HEK293T (cell line): ENCODE measurements at regions not wholly inside any gene's neighbourhood (a gene's known extent, or its start where the extent isn't known, plus 50 kb on each side); places are given as distances from the start of the nearest gene placed in this dataset.

Experiments
- BHLHE40 ChIP-seq: fragments of 450-650 bp; IDR thresholded peaks from 2 replicates; pipeline ENCODE4 v1.6.1; 2016; ENCODE audit warnings: mild to moderate bottlenecking, moderate library complexity, borderline replicate concordance
- FOXK2 ChIP-seq: fragments of 450-650 bp; IDR thresholded peaks from 2 replicates; pipeline ENCODE4 v1.6.1; 2016; ENCODE audit warnings: mild to moderate bottlenecking
- SP1 ChIP-seq: fragments of 450-650 bp; IDR thresholded peaks from 2 replicates; pipeline ENCODE4 v1.6.1; 2017
- SUZ12 ChIP-seq: fragments of 450-650 bp; IDR thresholded peaks from 2 replicates; pipeline ENCODE4 v1.6.1; 2016; ENCODE audit warnings: mild to moderate bottlenecking
- TARDBP ChIP-seq: fragments of 450-650 bp; IDR thresholded peaks from 2 replicates; pipeline ENCODE4 v1.6.1; 2016
- TF ChIP-seq, protein P1 (sequence below): fragments of 450-650 bp; IDR thresholded peaks from 2 replicates; pipeline ENCODE4 v1.6.1; 2016

DNA sequence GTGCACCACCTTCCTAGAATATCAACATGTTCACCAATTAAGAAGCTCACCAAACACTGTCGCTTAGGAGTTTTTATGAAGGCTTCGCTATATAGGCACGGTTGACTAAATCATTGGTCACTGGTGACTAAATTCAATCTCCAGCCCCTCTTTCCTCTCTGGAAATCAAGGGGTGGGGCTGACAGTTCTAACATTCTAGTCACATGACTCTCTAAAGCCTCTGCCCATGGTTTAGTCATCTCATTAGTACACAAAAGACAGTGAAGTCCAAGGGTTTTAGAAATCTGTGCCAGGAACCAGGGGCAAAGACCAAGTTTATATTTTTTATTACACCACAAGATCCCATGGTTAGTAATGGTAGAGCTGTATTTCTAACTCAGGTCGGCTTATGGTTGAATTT lies 243.2 kb downstream of the ELAVL2 start:
- no peak for TF ChIP-seq TARDBP
- TF ChIP-seq BHLHE40 = no peak
- TF ChIP-seq, protein P1, sequence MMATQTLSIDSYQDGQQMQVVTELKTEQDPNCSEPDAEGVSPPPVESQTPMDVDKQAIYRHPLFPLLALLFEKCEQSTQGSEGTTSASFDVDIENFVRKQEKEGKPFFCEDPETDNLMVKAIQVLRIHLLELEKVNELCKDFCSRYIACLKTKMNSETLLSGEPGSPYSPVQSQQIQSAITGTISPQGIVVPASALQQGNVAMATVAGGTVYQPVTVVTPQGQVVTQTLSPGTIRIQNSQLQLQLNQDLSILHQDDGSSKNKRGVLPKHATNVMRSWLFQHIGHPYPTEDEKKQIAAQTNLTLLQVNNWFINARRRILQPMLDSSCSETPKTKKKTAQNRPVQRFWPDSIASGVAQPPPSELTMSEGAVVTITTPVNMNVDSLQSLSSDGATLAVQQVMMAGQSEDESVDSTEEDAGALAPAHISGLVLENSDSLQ = no peak
- TF ChIP-seq SP1 = no peak
- TF ChIP-seq FOXK2 = no peak
- TF ChIP-seq SUZ12 = no peak
